Vagina (tissue), 2 donors: ENCODE measurements at regions not wholly inside any gene's neighbourhood (a gene's known extent, or its start where the extent isn't known, plus 50 kb on each side); places are given as distances from the start of the nearest gene placed in this dataset.

Experiments used
- DNase-seq, 2 donors: peaks; one replicate each; pipeline ENCODE4 v3.0.0-alpha.2; 2017; ENCODE audit errors: extremely low spot score in 2 of 2
- H3K27ac ChIP-seq: fragments of 200-600 bp; sonication (generic); one replicate; pipeline ENCODE4 v1.5.1; 2019
- H3K27me3 ChIP-seq: fragments of 200-600 bp; sonication (generic); one replicate; pipeline ENCODE4 v1.5.1; 2019
- H3K36me3 ChIP-seq, 2 donors: fragments of 200-600 bp; sonication (generic); one replicate each; pipeline ENCODE4 v1.5.1; 2017 to 2019
- H3K4me1 ChIP-seq: fragments of 200-600 bp; sonication (generic); one replicate; pipeline ENCODE4 v1.5.1; 2019
- H3K4me3 ChIP-seq, 2 donors: fragments of 200-600 bp; sonication (generic); 1 replicate in 1 of 2; 2 replicates in 1 of 2; pipeline ENCODE4 v1.5.1; 2016 to 2019
- H3K9me3 ChIP-seq: fragments of 200-600 bp; sonication (generic); one replicate; pipeline ENCODE4 v1.5.1; 2019
- POLR2A ChIP-seq, 2 donors: fragments of 450-650 bp; IDR thresholded peaks; one replicate each; pipeline ENCODE4 v1.6.1; 2017; ENCODE audit warnings: antibody characterized with exemption in 2 of 2, mild to moderate bottlenecking in 2 of 2, moderate library complexity in 2 of 2
- POLR2AphosphoS5 ChIP-seq, 2 donors: sonication (generic); formaldehyde crosslinking; IDR thresholded peaks; one replicate each; pipeline ENCODE4 v1.9.0; 2017; ENCODE audit warnings: antibody characterized with exemption in 2 of 2, mild to moderate bottlenecking in 2 of 2, low read depth in 1 of 2; ENCODE audit not compliant: insufficient read depth in 1 of 2
- intact Hi-C: fragments of 100-400 bp; cut with DNase I; formaldehyde crosslinking; loops from one replicate; pipeline ENCODE4 v1.15.1; 2023
- TF ChIP-seq, protein P1 (sequence below), 3 experiments: fragments of 450-650 bp in 2 of 3; fragments of 200-600 bp in 1 of 3; sonication (generic) in 1 of 3; IDR thresholded peaks; one replicate each; pipeline ENCODE4 v1.5.1; 2017 to 2019; ENCODE audit warnings: antibody characterized with exemption in 3 of 3, mild to moderate bottlenecking in 2 of 3, moderate library complexity in 2 of 3

DNA sequence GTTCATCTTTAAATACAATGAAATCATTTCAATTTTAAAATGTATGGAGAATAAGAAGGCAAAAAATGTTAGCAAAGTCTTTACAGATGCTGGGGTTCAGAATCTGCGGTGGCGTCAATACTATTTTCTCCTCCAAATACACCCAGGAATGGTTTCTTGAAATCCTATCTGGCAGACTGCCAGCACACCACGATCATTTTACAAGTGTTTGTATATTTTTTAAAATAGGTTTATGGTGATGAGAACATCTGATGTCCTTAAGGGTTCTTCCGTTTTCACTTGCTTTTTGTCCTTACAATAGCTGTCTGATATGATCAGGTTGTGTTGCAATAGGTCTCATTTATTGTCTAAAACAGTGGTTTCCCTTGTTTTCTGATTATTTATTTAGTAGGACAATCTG, 89.6 kb downstream of the CMPK2 start:
- Histone ChIP-seq H3K27me3 (no peaks in the 10 kb centered on the region), H3K9me3 (no peaks in the 10 kb centered on the region), H3K4me1 (no peaks in the 10 kb centered on the region), H3K27ac (no peak overlapping the region), H3K4me3 (no peak overlapping the region), H3K36me3 (no peaks in the 10 kb centered on the region)
- intact Hi-C loops, result no loop called here
- TF ChIP-seq, protein P1, sequence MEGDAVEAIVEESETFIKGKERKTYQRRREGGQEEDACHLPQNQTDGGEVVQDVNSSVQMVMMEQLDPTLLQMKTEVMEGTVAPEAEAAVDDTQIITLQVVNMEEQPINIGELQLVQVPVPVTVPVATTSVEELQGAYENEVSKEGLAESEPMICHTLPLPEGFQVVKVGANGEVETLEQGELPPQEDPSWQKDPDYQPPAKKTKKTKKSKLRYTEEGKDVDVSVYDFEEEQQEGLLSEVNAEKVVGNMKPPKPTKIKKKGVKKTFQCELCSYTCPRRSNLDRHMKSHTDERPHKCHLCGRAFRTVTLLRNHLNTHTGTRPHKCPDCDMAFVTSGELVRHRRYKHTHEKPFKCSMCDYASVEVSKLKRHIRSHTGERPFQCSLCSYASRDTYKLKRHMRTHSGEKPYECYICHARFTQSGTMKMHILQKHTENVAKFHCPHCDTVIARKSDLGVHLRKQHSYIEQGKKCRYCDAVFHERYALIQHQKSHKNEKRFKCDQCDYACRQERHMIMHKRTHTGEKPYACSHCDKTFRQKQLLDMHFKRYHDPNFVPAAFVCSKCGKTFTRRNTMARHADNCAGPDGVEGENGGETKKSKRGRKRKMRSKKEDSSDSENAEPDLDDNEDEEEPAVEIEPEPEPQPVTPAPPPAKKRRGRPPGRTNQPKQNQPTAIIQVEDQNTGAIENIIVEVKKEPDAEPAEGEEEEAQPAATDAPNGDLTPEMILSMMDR (IDR thresholded peaks at IDR 0.05), result no peak
- TF ChIP-seq POLR2AphosphoS5 (IDR thresholded peaks at IDR 0.05; ENCODE audit: insufficient read depth in 1 of 2, low read depth in 1 of 2) (no peak), POLR2A (IDR thresholded peaks at IDR 0.05) (no peak)
- DNase-seq, result no peak

DNA sequence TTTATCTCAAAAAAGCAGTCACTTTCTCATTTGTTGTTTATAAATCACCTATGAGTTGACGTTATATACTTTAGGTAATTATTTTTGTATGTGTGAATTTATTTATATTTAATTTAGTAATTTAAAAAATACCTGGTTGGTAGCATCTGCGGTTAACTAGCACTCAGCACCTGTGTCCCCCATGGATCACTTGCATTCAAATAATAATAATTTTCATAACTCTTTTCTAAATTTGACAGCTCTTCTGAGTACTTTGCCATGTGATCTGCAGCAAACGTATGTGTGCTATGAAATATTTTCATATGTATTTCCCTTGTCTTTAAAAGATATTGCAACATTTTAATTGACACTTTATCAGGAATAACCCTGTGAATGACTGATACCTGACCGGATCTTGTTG, 88.1 kb downstream of the CMPK2 start:
- Histone ChIP-seq H3K36me3 (no peaks in the 10 kb centered on the region), H3K4me1 (no peaks in the 10 kb centered on the region), H3K27me3 (no peaks in the 10 kb centered on the region), H3K27ac (no peak overlapping the region), H3K9me3 (no peaks in the 10 kb centered on the region), H3K4me3 (no peak overlapping the region)
- intact Hi-C loops, result no loop called here
- no peak for DNase-seq
- TF ChIP-seq, protein P1 (IDR thresholded peaks at IDR 0.05), result no peak
- TF ChIP-seq POLR2A (IDR thresholded peaks at IDR 0.05) (no peak), POLR2AphosphoS5 (IDR thresholded peaks at IDR 0.05; ENCODE audit: insufficient read depth in 1 of 2, low read depth in 1 of 2) (no peak)

DNA sequence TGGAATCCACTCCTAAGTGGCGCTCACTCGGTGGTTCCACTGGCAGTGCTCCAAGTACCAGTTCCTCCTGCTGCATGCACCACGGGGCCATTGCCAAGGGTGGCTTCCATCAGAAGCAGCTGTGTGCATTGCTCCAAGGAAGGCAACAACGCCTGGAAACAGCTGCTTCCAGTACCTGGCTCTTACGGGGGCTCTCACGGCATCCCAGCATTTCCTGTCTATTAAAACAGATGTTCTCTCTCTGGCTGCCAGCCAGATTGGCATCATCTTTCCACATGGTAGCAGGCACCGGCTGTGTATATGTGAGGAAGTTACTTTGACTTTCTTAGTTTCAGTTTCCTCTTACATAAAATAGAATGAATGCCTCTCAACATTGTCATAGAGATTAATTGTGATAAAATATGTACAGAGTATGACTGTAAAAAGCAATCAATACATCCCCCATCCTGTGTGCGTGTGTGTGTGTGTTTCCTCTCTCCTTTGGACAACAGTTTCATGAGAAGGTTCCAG, 84.9 kb downstream of the CMPK2 start:
- no peak overlapping the region for H3K4me3 ChIP-seq
- no peak overlapping the region for H3K27ac ChIP-seq
- intact Hi-C loops, result no loop called here
- DNase-seq, result no peak
- H3K9me3 ChIP-seq, result no peaks in the 10 kb centered on the region
- no peaks in the 10 kb centered on the region for H3K36me3 ChIP-seq
- TF ChIP-seq, protein P1 (IDR thresholded peaks at IDR 0.05), result no peak
- TF ChIP-seq POLR2AphosphoS5 (IDR thresholded peaks at IDR 0.05; ENCODE audit: insufficient read depth in 1 of 2, low read depth in 1 of 2) (no peak), POLR2A (IDR thresholded peaks at IDR 0.05) (no peak)
- H3K27me3 ChIP-seq, result no peaks in the 10 kb centered on the region
- no peaks in the 10 kb centered on the region for H3K4me1 ChIP-seq

DNA sequence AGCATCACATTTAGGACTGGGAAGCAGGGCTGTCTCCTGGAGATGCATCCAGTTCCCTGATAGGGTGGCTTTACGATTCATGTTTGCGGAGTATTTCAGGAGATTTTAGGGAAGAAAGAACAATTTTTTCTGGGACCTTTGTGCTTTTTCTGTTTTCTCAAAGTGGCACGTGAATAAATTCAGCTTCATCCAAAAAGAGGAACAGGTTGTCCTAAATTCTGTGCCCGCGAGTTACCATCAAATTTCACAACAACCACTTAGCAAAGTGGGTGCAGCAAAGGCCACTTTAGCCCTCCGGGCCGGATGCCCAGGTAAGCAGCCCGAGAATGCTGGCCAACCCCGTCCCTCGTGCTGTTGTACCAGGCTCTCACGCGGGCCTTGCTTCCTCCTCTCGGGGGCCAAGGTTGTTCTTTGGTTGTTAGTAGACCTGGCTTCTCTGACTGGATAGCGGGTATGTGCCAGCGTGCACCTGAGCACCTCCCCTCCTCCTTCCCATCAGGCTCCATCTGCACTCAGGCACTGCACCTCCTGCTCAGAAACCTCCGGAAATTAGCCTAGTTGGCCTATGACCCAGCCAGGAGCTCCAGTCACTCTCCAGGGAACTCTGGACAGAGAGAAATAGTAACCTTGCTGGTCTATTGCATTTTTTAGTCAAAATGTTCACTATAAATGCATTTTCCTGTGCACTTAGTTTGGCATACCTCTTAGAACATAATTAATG, 83.0 kb downstream of the CMPK2 start:
- no peak for TF ChIP-seq POLR2A (IDR thresholded peaks at IDR 0.05)
- TF ChIP-seq, protein P1 (IDR thresholded peaks at IDR 0.05), result no peak
- intact Hi-C loops, result no loop called here
- H3K36me3 ChIP-seq, result no peaks in the 10 kb centered on the region
- H3K4me3 ChIP-seq, result no peak overlapping the region
- no peaks in the 10 kb centered on the region for H3K9me3 ChIP-seq
- no peaks in the 10 kb centered on the region for H3K27me3 ChIP-seq
- no peak overlapping the region for H3K27ac ChIP-seq
- no peaks in the 10 kb centered on the region for H3K4me1 ChIP-seq
- DNase-seq, result no peak

DNA sequence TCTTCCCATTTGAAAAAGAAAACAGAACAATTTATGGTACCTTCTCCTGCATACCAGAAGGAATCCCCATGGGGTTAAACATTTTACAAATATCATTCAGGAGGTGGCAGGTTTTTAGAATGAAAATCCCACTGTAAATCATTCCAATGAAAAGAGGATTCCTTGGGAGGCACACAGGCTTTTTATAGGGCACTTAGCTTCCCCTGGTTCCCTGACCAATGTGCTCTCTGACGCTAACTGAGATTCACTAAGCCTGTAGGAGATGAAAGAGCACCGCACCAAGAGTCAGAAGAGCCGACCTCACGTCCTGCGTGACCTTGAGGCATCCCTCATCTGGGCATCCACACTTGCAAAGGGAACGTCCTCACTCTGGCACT, 82.5 kb downstream of the CMPK2 start:
- H3K9me3 ChIP-seq, result no peaks in the 10 kb centered on the region
- H3K27me3 ChIP-seq, result no peaks in the 10 kb centered on the region
- H3K4me3 ChIP-seq, result no peak overlapping the region
- no peak overlapping the region for H3K27ac ChIP-seq
- intact Hi-C loops, result no loop called here
- H3K4me1 ChIP-seq, result no peaks in the 10 kb centered on the region
- TF ChIP-seq POLR2AphosphoS5 (IDR thresholded peaks at IDR 0.05; ENCODE audit: insufficient read depth in 1 of 2, low read depth in 1 of 2) (no peak), POLR2A (IDR thresholded peaks at IDR 0.05) (no peak)
- TF ChIP-seq, protein P1 (IDR thresholded peaks at IDR 0.05), result no peak
- no peak for DNase-seq
- H3K36me3 ChIP-seq, result no peaks in the 10 kb centered on the region
